MCF 10A (cell line): ENCODE measurements at regions not wholly inside any gene's neighbourhood (a gene's known extent, or its start where the extent isn't known, plus 50 kb on each side); places are given as distances from the start of the nearest gene placed in this dataset.

Experiments
- BruUV-seq: library from RNA; stranded (reverse); fragments of 400-500 nt; replicated peaks from 2 replicates; lab custom pipeline; 2021; lab: Mats Ljungman, UMichigan
- CTCF ChIA-PET: fragments of 300-600 bp; sonication (Branson Sonifier 250); formaldehyde crosslinking; extraction: SDS; loops from one replicate; lab custom pipeline; 2021; ENCODE audit warnings: antibody characterized with exemption, inconsistent platforms; lab: Yijun Ruan, JAX
- POLR2A ChIA-PET: fragments of 300-600, 350-650 bp; sonication (Branson Sonifier 250); formaldehyde crosslinking; extraction: SDS; loops from one replicate; lab custom pipeline; 2020; ENCODE audit warnings: antibody characterized with exemption, inconsistent platforms; lab: Yijun Ruan, JAX
- DNase-seq: peaks from one replicate; pipeline ENCODE4 v3.0.0-alpha.2; 2018; ENCODE audit not compliant: unreplicated experiment
- H3K27ac Mint-ChIP-seq: one replicate; pipeline ENCODE4 v1.8.0; 2022; ENCODE audit warnings: mild to moderate bottlenecking, low read depth, mixed read lengths; ENCODE audit not compliant: unreplicated experiment
- H3K27me3 Mint-ChIP-seq: one replicate; pipeline ENCODE4 v1.8.0; 2022; ENCODE audit warnings: mixed read lengths; ENCODE audit not compliant: insufficient read depth, unreplicated experiment
- H3K36me3 Mint-ChIP-seq: one replicate; pipeline ENCODE4 v1.8.0; 2022; ENCODE audit warnings: mild to moderate bottlenecking, moderate library complexity, mixed read lengths; ENCODE audit not compliant: insufficient read depth, unreplicated experiment
- H3K4me1 Mint-ChIP-seq: one replicate; pipeline ENCODE4 v1.8.0; 2022; ENCODE audit warnings: mixed read lengths; ENCODE audit not compliant: insufficient read depth, unreplicated experiment
- H3K4me3 Mint-ChIP-seq: one replicate; pipeline ENCODE4 v1.8.0; 2022; ENCODE audit warnings: mild to moderate bottlenecking, moderate library complexity, mixed read lengths; ENCODE audit not compliant: unreplicated experiment
- H3K9me3 Mint-ChIP-seq: one replicate; pipeline ENCODE4 v1.8.0; 2022; ENCODE audit warnings: mixed read lengths; ENCODE audit not compliant: unreplicated experiment
- CTCF ChIP-seq: fragments of 200-600 bp; IDR thresholded peaks from one replicate; pipeline ENCODE4 v1.8.0; 2022; ENCODE audit warnings: antibody characterized with exemption, mild to moderate bottlenecking; ENCODE audit not compliant: unreplicated experiment
- intact Hi-C: fragments of 100-400 bp; cut with micrococcal nuclease; formaldehyde crosslinking; loops from 2 replicates; pipeline ENCODE4 v1.14.1; 2022

GRCh38 chr19:34305221-34306083, 51.1 kb downstream of the GARRE1 start:
- no peak overlapping the region for H3K4me3 Mint-ChIP-seq
- CTCF ChIA-PET: interaction anchor here (0.6 to 0.7 kb wide), 2 partner anchors 41 to 1756 kb away, joined by 3 read pairs; no protein-coding TSS in a partner anchor

GRCh38 chr19:34306213-34306661, 51.9 kb downstream of the GARRE1 start:
- peaks cover 23% of the 10 kb centered on the region for H3K36me3 Mint-ChIP-seq
- no peaks in the 10 kb centered on the region for H3K27me3 Mint-ChIP-seq
- CTCF ChIA-PET: interaction anchor here (0.6 to 0.7 kb wide), 2 partner anchors 44 to 58 kb away, joined by 4 to 5 read pairs; no protein-coding TSS in a partner anchor
- no peaks in the 10 kb centered on the region for H3K4me1 Mint-ChIP-seq
- intact Hi-C loops: no loop called here
- POLR2A ChIA-PET: no interaction called here
- peak overlapping the region; percentile 69 for H3K27ac Mint-ChIP-seq
- no peak for DNase-seq
- BruUV-seq: no TSS peak
- TF ChIP-seq CTCF: no peak
- no peak overlapping the region for H3K4me3 Mint-ChIP-seq
- no peaks in the 10 kb centered on the region for H3K9me3 Mint-ChIP-seq

More at GRCh38 chr19:34305221-34306083, 51.1 kb downstream of the GARRE1 start:
- POLR2A ChIA-PET: interaction anchor here (0.8 kb wide), 1 partner anchor 98 kb away, joined by 4 read pairs; no protein-coding TSS in a partner anchor
- DNase-seq: no peak
- Mint-ChIP-seq H3K27ac (no peak overlapping the region), H3K9me3 (no peaks in the 10 kb centered on the region), H3K4me1 (no peaks in the 10 kb centered on the region), H3K36me3 (peaks cover 29% of the 10 kb centered on the region), H3K27me3 (no peaks in the 10 kb centered on the region)
- intact Hi-C loops: no loop called here
- BruUV-seq: no TSS peak
- TF ChIP-seq CTCF: no peak

- Mint-ChIP-seq H3K27ac (peak overlapping the region; percentile 69), H3K36me3 (peaks cover 18% of the 10 kb centered on the region), H3K9me3 (no peaks in the 10 kb centered on the region), H3K4me1 (no peaks in the 10 kb centered on the region), H3K27me3 (no peaks in the 10 kb centered on the region), H3K4me3 (no peak overlapping the region)
- no TSS peak for BruUV-seq
- DNase-seq: no peak
- intact Hi-C loops: no loop called here
- TF ChIP-seq CTCF: no peak
- POLR2A ChIA-PET: no interaction called here
- CTCF ChIA-PET: interaction anchor here (0.6 to 0.7 kb wide), 2 partner anchors 44 to 58 kb away, joined by 4 to 5 read pairs; no protein-coding TSS in a partner anchor
Observed at GRCh38 chr19:34306824-34307223, 52.5 kb downstream of the GARRE1 start.
